ENCODE measurements at regions not wholly inside any gene's neighbourhood (a gene's known extent, or its start where the extent isn't known, plus 50 kb on each side); places are given as distances from the start of the nearest gene placed in this dataset.
"Not testable (repeated sequence)": the region's sequence is repeated elsewhere in the genome, so short reads cannot be mapped to it uniquely, and the experiment has no call there.

- dilution Hi-C loops (cut with MboI; ENCODE audit: extremely low pct_ligation_motif_present, low sequenced_read_pairs) (no loop called here), intact Hi-C loops (cut with micrococcal nuclease) (no loop called here)
- Histone ChIP-seq H2AFZ (ENCODE audit: low read depth, low read length) (no peak overlapping the region), H3K4me2 (ENCODE audit: insufficient read depth, low read length) (no peak overlapping the region), H3K79me2 (ENCODE audit: control insufficient read depth, insufficient read depth, low read length) (no peaks in the 10 kb centered on the region), H3K4me3 (replicated peaks in 1 of 3; ENCODE audit: insufficient read depth in 1 of 3, low read depth in 1 of 3, low read length in 3 of 3) (no peak overlapping the region), H3K9me1 (replicated peaks; ENCODE audit: control insufficient read depth, extremely low read depth, insufficient read depth, low read length) (no peaks in the 10 kb centered on the region), H3K27ac (ENCODE audit: insufficient read depth, low read depth, low read length) (no peak overlapping the region), H4K20me1 (replicated peaks; ENCODE audit: control insufficient read depth, extremely low read depth, insufficient read depth, low read length) (no peaks in the 10 kb centered on the region), H3K9me3 (replicated peaks; ENCODE audit: control insufficient read depth, insufficient read depth, low read length) (no peaks in the 10 kb centered on the region), H3K9ac (replicated peaks; ENCODE audit: extremely low read depth, insufficient read depth, low read length) (no peak overlapping the region), H3K27me3 (ENCODE audit: control insufficient read depth in 2 of 2, insufficient read depth in 2 of 2, low read length in 2 of 2) (no peaks in the 10 kb centered on the region), H3K4me1 (ENCODE audit: control insufficient read depth, extremely low read depth, insufficient read depth, low read length) (no peaks in the 10 kb centered on the region), H3K36me3 (ENCODE audit: control insufficient read depth in 2 of 2, extremely low read depth in 1 of 2, insufficient read depth in 2 of 2, low read length in 2 of 2) (no peaks in the 10 kb centered on the region)
- BruUV-seq (replicated peaks): no TSS peak
- ChIA-PET POLR2A (no interaction called here), CTCF (no interaction called here)
- DNase-seq (ENCODE audit: low read depth, low spot score) (no peak), FAIRE-seq (no peak)
- TF ChIP-seq GATA2 (IDR thresholded peaks at IDR 0.05; ENCODE audit: insufficient read depth, insufficient read length, low read depth, low read length): no peak
- TF ChIP-seq POLR2A (IDR thresholded peaks at IDR 0.05; ENCODE audit: low read depth, low read length): no peak
- no peak for TF ChIP-seq MAX (IDR thresholded peaks at IDR 0.05; ENCODE audit: insufficient read depth, insufficient read length)
- no peak for TF ChIP-seq CTCF (IDR thresholded peaks at IDR 0.05; ENCODE audit: extremely low read depth in 1 of 2, insufficient read depth in 1 of 2, low read depth in 1 of 2, low read length in 2 of 2)
- no peak for TF ChIP-seq FOS (IDR thresholded peaks at IDR 0.05; ENCODE audit: borderline replicate concordance, insufficient read depth, low read length)
- no peak for TF ChIP-seq MYC (IDR thresholded peaks at IDR 0.05; ENCODE audit: low read depth, low read length)
- TF ChIP-seq JUN (IDR thresholded peaks at IDR 0.05; ENCODE audit: borderline replicate concordance, insufficient read depth, insufficient read length, low read depth): no peak
- no peak for TF ChIP-seq EZH2 (IDR thresholded peaks at IDR 0.05; ENCODE audit: borderline replicate concordance, low read depth, low read length, severe bottlenecking)
- TF ChIP-seq POLR2AphosphoS5 (IDR thresholded peaks at IDR 0.05; ENCODE audit: insufficient read depth, low read depth, low read length): no peak
These were observed 65.9 kb upstream of the AMN1 start for GRCh38 chr12:31794745-31795144.

DNA sequence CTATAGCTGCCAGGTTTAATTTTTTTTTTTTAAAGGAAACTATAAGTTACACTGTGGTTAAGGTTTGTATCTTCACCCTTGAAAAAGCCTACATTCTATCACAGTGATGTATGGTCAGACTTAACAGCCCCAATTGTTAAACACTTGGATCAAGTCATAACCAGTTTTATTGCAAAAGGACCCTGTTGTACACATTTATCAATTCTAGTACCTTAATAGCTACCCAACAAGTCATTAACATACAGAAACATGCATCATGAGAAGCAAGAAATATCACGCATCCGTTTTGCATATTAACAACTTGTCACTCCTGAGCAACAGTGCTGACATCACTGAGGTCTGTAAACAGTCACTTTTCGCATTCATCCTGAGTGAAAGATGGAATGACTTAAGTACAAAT lies 62.4 kb upstream of the AMN1 start:
- H3K9ac ChIP-seq (replicated peaks; ENCODE audit: extremely low read depth, insufficient read depth, low read length); H4K20me1 ChIP-seq (replicated peaks; ENCODE audit: control insufficient read depth, extremely low read depth, insufficient read depth, low read length); H3K9me3 ChIP-seq (replicated peaks; ENCODE audit: control insufficient read depth, insufficient read depth, low read length); DNase-seq (ENCODE audit: low read depth, low spot score); POLR2A ChIA-PET; H3K4me1 ChIP-seq (ENCODE audit: control insufficient read depth, extremely low read depth, insufficient read depth, low read length); H3K4me2 ChIP-seq (ENCODE audit: insufficient read depth, low read length); H2AFZ ChIP-seq (ENCODE audit: low read depth, low read length); intact Hi-C loops (cut with micrococcal nuclease); H3K9me1 ChIP-seq (replicated peaks; ENCODE audit: control insufficient read depth, extremely low read depth, insufficient read depth, low read length); H3K27ac ChIP-seq (ENCODE audit: insufficient read depth, low read depth, low read length); H3K36me3 ChIP-seq (ENCODE audit: control insufficient read depth in 2 of 2, extremely low read depth in 1 of 2, insufficient read depth in 2 of 2, low read length in 2 of 2); H3K27me3 ChIP-seq (ENCODE audit: control insufficient read depth in 2 of 2, insufficient read depth in 2 of 2, low read length in 2 of 2); H3K4me3 ChIP-seq (replicated peaks in 1 of 3; ENCODE audit: insufficient read depth in 1 of 3, low read depth in 1 of 3, low read length in 3 of 3); H3K79me2 ChIP-seq (ENCODE audit: control insufficient read depth, insufficient read depth, low read length); dilution Hi-C loops (cut with MboI; ENCODE audit: extremely low pct_ligation_motif_present, low sequenced_read_pairs); BruUV-seq (replicated peaks): not testable (repeated sequence)
- CTCF ChIA-PET: interaction anchor here (1.0 to 1.2 kb wide), 2 partner anchors 11 to 521 kb away, joined by 3 to 4 read pairs; no protein-coding TSS in a partner anchor
- peak; percentile 15 for FAIRE-seq

Data from endothelial cell of umbilical vein (primary cell).